K562 (cell line): ENCODE measurements at regions not wholly inside any gene's neighbourhood (a gene's known extent, or its start where the extent isn't known, plus 50 kb on each side); places are given as distances from the start of the nearest gene placed in this dataset.

Experiments
- CHD1 ChIP-seq: fragments of 200-600 bp; sonication (generic); IDR thresholded peaks from one replicate; pipeline ENCODE4 v1.6.1; 2012; ENCODE audit warnings: mild to moderate bottlenecking, moderate library complexity, low read length, inconsistent platforms
- DEAF1 ChIP-seq: fragments of 450-650 bp; formaldehyde crosslinking; IDR thresholded peaks from 2 replicates; pipeline ENCODE4 v1.4.0; 2020; ENCODE audit warnings: mild to moderate bottlenecking, moderate library complexity
- MTA3 ChIP-seq: fragments of 450-650 bp; formaldehyde crosslinking; IDR thresholded peaks from 2 replicates; pipeline ENCODE4 v1.6.1; 2017; ENCODE audit warnings: mild to moderate bottlenecking, borderline replicate concordance
- NFXL1 ChIP-seq: fragments of 450-650 bp; formaldehyde crosslinking; IDR thresholded peaks from 2 replicates; pipeline ENCODE4 v1.4.0; 2021; ENCODE audit warnings: mild to moderate bottlenecking
- NUFIP1 ChIP-seq: fragments of 450-650 bp; IDR thresholded peaks from 2 replicates; pipeline ENCODE4 v1.6.1; 2018; ENCODE audit not compliant: partially characterized antibody
- ZNF316 ChIP-seq: fragments of 450-650 bp; IDR thresholded peaks from 2 replicates; pipeline ENCODE4 v1.6.1; 2016
- ZNF512 ChIP-seq: IDR thresholded peaks from 2 replicates; pipeline ENCODE4 v1.6.1; 2016; ENCODE audit warnings: missing genetic modification characterization, missing compliant biosample characterization
- TF ChIP-seq, protein P1 (sequence below), 2 experiments: fragments of 450-650 bp; IDR thresholded peaks; 2 replicates each; pipeline ENCODE4 v1.6.1; 2016

- TF ChIP-seq ZNF316, result peak; percentile 63
- no peak for TF ChIP-seq MTA3
- no peak for TF ChIP-seq CHD1
- no peak for TF ChIP-seq DEAF1 (CRISPR knock-in tag)
- no peak for TF ChIP-seq ZNF512
- no peak for TF ChIP-seq NUFIP1
- no peak for TF ChIP-seq NFXL1 (CRISPR knock-in tag)
- TF ChIP-seq, protein P1, sequence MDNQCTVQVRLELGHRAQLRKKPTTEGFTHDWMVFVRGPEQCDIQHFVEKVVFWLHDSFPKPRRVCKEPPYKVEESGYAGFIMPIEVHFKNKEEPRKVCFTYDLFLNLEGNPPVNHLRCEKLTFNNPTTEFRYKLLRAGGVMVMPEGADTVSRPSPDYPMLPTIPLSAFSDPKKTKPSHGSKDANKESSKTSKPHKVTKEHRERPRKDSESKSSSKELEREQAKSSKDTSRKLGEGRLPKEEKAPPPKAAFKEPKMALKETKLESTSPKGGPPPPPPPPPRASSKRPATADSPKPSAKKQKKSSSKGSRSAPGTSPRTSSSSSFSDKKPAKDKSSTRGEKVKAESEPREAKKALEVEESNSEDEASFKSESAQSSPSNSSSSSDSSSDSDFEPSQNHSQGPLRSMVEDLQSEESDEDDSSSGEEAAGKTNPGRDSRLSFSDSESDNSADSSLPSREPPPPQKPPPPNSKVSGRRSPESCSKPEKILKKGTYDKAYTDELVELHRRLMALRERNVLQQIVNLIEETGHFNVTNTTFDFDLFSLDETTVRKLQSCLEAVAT (IDR thresholded peaks at IDR 0.05), result no peak
Observed at GRCh38 chr4:90012918-90013317, 114.3 kb upstream of the CCSER1 start (continued).
